Heart left ventricle (tissue), 16 donors: ENCODE measurements at regions not wholly inside any gene's neighbourhood (a gene's known extent, or its start where the extent isn't known, plus 50 kb on each side); places are given as distances from the start of the nearest gene placed in this dataset.

Source experiments
- ATAC-seq, 4 donors: fragments of 200-7000 bp; cut with Tn5 transposase; one replicate each; pipeline ENCODE4 v1.9.1; 2020 to 2022; ENCODE audit warnings: moderate library complexity in 4 of 4, mild to moderate bottlenecking in 3 of 4, moderate number of reproducible peaks in 1 of 4
- DNase-seq, 5 donors: peaks; one replicate each; pipeline ENCODE4 v3.0.0-alpha.2; 2020
- H3K27ac ChIP-seq, 12 donors: fragments of 200-600 bp; sonication (generic) in 4 of 12; one replicate each; pipeline versions ENCODE4 v1.5.0 to v1.8.0; 2016 to 2022; ENCODE audit warnings: mild to moderate bottlenecking in 2 of 12
- H3K27me3 ChIP-seq, 9 donors: fragments of 200-600 bp; sonication (generic) in 2 of 9; one replicate each; pipeline versions ENCODE4 v1.5.1 to v1.8.0; 2016 to 2022; ENCODE audit warnings: mild to moderate bottlenecking in 3 of 9
- H3K36me3 ChIP-seq, 9 donors: fragments of 200-600 bp; sonication (generic) in 2 of 9; one replicate each; pipeline versions ENCODE4 v1.5.0 to v1.8.0; 2018 to 2022; ENCODE audit warnings: mild to moderate bottlenecking in 2 of 9
- H3K4me1 ChIP-seq, 12 donors: fragments of 200-600 bp; sonication (generic) in 4 of 12; one replicate each; pipeline versions ENCODE4 v1.5.0 to v1.8.0; 2016 to 2022; ENCODE audit warnings: mild to moderate bottlenecking in 3 of 12
- H3K4me3 ChIP-seq, 12 donors: fragments of 200-600 bp; sonication (generic) in 4 of 12; one replicate each; pipeline versions ENCODE4 v1.5.0 to v1.8.0; 2017 to 2022; ENCODE audit warnings: mild to moderate bottlenecking in 9 of 12, moderate library complexity in 4 of 12
- H3K9me3 ChIP-seq, 12 donors: fragments of 200-600 bp; sonication (generic) in 4 of 12; one replicate each; pipeline versions ENCODE4 v1.5.0 to v1.8.0; 2016 to 2022; ENCODE audit warnings: mild to moderate bottlenecking in 1 of 12
- CTCF ChIP-seq, 12 donors: fragments of 200-600 bp; sonication (generic) in 4 of 12; IDR thresholded peaks; one replicate each; pipeline versions ENCODE4 v1.5.0 to v1.8.0; 2018 to 2022; ENCODE audit warnings: antibody characterized with exemption in 12 of 12, mild to moderate bottlenecking in 5 of 12
- POLR2A ChIP-seq, 2 donors: fragments of 450-650 bp; IDR thresholded peaks; one replicate each; pipeline ENCODE4 v1.6.1; 2017; ENCODE audit warnings: antibody characterized with exemption in 2 of 2, mild to moderate bottlenecking in 2 of 2, moderate library complexity in 2 of 2
- WGBS, 4 donors: extraction: QIAGEN DNeasy Blood & Tissue Kit in 2 of 4; methylation state at CpG; one replicate each; pipeline versions ENCODE4 v1.1.5 to v1.1.7; 2013 to 2018; 5-methylcytosine and 5-hydroxymethylcytosine counted together
- intact Hi-C, 10 donors: fragments of 100-400 bp; cut with DNase I; formaldehyde crosslinking; loops; one replicate each; pipeline versions ENCODE4 v1.11.1 to v1.14.2; 2022
- donor health status: ischemic (EF 13 %, LVEDD 7.1; RV severe dilation, severe dysfunction).
- donor health status: healthy with polysubstance abuse.
- donor health status: DM: no; HTN: yes; CAD: no.
- donor health status: DM: no; HTN: no; CAD: no.
- donor health status: ischemic (EF 25% LVEDD 6.9; RV normal size, moderate dysfunction).
- donor health status: ischemic (EF 25% LVEDD 5.7; RV mildly dilated, moderate dysfunction).
- donor health status: healthy.
- donor health status: DM: yes; HTN: yes; CAD: no.
- donor health status: ischemic (EF 35%, LVEDD 5.7; RV mildly dilated, moderate dysfunction).
- donor health status: nonischemic (EF 11% LVEDD 7.7; RV severe dilation, severe dysfunction).
- donor health status: DM: yes; HTN: yes; CAD: no.
- donor health status: PGD.
- donor health status: ischemic (EF 29% LVEDD 5.4; RV normal size, mild dysfunction).
- donor health status: nonischemic (EF 23%, LVEDD 6.1; RV moderate dilation, normal function).

- H3K4me3 ChIP-seq = no peak overlapping the region
- no peaks in the 10 kb centered on the region for H3K27me3 ChIP-seq
- H3K27ac ChIP-seq = no peak overlapping the region
- H3K9me3 ChIP-seq = no peaks in the 10 kb centered on the region
- no peaks in the 10 kb centered on the region for H3K36me3 ChIP-seq
- no peak for ATAC-seq
- DNase-seq = no peak
- H3K4me1 ChIP-seq = no peaks in the 10 kb centered on the region
- intact Hi-C loops = no loop called here
- no peak for TF ChIP-seq POLR2A (IDR thresholded peaks at IDR 0.05)
- TF ChIP-seq CTCF (IDR thresholded peaks at IDR 0.05) = no peak
- 73 to 88% (median 80%) methylated on average over 1 of the region's 1 CpG for whole genome bisulfite sequencing, 4 donors
Measured at GRCh38 chr2:228268756-228269155, 87.3 kb upstream of the SPHKAP start.

- Histone ChIP-seq H3K4me3 (no peak overlapping the region), H3K36me3 (no peaks in the 10 kb centered on the region), H3K27ac (no peak overlapping the region), H3K27me3 (no peaks in the 10 kb centered on the region), H3K4me1 (no peaks in the 10 kb centered on the region), H3K9me3 (no peaks in the 10 kb centered on the region)
- no peak for ATAC-seq
- 55 to 65% (median 63%) methylated on average over 2 of the region's 2 CpGs for WGBS, 4 donors
- TF ChIP-seq CTCF (IDR thresholded peaks at IDR 0.05) (no peak), POLR2A (IDR thresholded peaks at IDR 0.05) (no peak)
- intact Hi-C loops = no loop called here
- DNase-seq = no peak
Measured at GRCh38 chr2:228268301-228268700, 86.8 kb upstream of the SPHKAP start.

- WGBS, 4 donors = 91 to 96% (median 93%) methylated on average over 3 of the region's 3 CpGs
- Histone ChIP-seq H3K27me3 (no peaks in the 10 kb centered on the region), H3K9me3 (no peaks in the 10 kb centered on the region), H3K36me3 (no peaks in the 10 kb centered on the region), H3K4me3 (no peak overlapping the region), H3K27ac (no peak overlapping the region), H3K4me1 (no peaks in the 10 kb centered on the region)
- TF ChIP-seq POLR2A (IDR thresholded peaks at IDR 0.05) (no peak), CTCF (IDR thresholded peaks at IDR 0.05) (no peak)
- ATAC-seq (no peak), DNase-seq (no peak)
- intact Hi-C loops = no loop called here
Measured at GRCh38 chr2:228263156-228263555, 81.7 kb upstream of the SPHKAP start.

GRCh38 chr2:228261546-228261945, 80.1 kb upstream of the SPHKAP start:
- Histone ChIP-seq H3K27me3 (no peaks in the 10 kb centered on the region), H3K27ac (no peak overlapping the region), H3K36me3 (no peaks in the 10 kb centered on the region), H3K9me3 (no peaks in the 10 kb centered on the region), H3K4me1 (no peaks in the 10 kb centered on the region), H3K4me3 (no peak overlapping the region)
- DNase-seq = no peak
- 83 to 87% (median 86%) methylated on average over 7 of the region's 7 CpGs for WGBS, 4 donors
- TF ChIP-seq CTCF (IDR thresholded peaks at IDR 0.05) = no peak
- TF ChIP-seq POLR2A (IDR thresholded peaks at IDR 0.05) = no peak
- intact Hi-C loops = no loop called here
- ATAC-seq = no peak
